Neuronal stem cell (in vitro differentiated cells): ENCODE measurements at regions not wholly inside any gene's neighbourhood (a gene's known extent, or its start where the extent isn't known, plus 50 kb on each side); places are given as distances from the start of the nearest gene placed in this dataset.

Experiments used
- DNase-seq: peaks from one replicate; pipeline ENCODE4 v3.0.0-alpha.2; 2013; ENCODE audit warnings: low spot score
- H2AFZ ChIP-seq: one replicate; pipeline ENCODE4 v1.6.1; 2013; ENCODE audit warnings: mild to moderate bottlenecking, low read length, inconsistent platforms
- H2AK5ac ChIP-seq: 2 replicates; pipeline ENCODE4 v1.6.1; 2013; ENCODE audit warnings: low read depth, mild to moderate bottlenecking, inconsistent platforms, low read length, moderate library complexity, mixed read lengths
- H2BK120ac ChIP-seq: 2 replicates; pipeline ENCODE4 v1.6.1; 2013; ENCODE audit warnings: low read depth, mild to moderate bottlenecking, inconsistent platforms, low read length, moderate library complexity, mixed read lengths
- H2BK12ac ChIP-seq: one replicate; pipeline ENCODE4 v1.6.1; 2013; ENCODE audit warnings: low read length, inconsistent platforms
- H2BK15ac ChIP-seq: 2 replicates; pipeline ENCODE4 v1.6.1; 2013; ENCODE audit warnings: mild to moderate bottlenecking, low read length, inconsistent platforms, mixed read lengths
- H2BK5ac ChIP-seq: one replicate; pipeline ENCODE4 v1.6.1; 2013; ENCODE audit warnings: inconsistent platforms, mild to moderate bottlenecking, low read length, moderate library complexity
- H3K14ac ChIP-seq: one replicate; pipeline ENCODE4 v1.6.1; 2013; ENCODE audit warnings: low read length, inconsistent platforms
- H3K18ac ChIP-seq: 2 replicates; pipeline ENCODE4 v1.6.1; 2013; ENCODE audit warnings: low read length, inconsistent platforms
- H3K23ac ChIP-seq: 2 replicates; pipeline ENCODE4 v1.6.1; 2013; ENCODE audit warnings: low read depth, mild to moderate bottlenecking, mixed read lengths, low read length, inconsistent platforms; ENCODE audit not compliant: poor library complexity
- H3K27ac ChIP-seq: replicated peaks from 3 replicates; pipeline ENCODE4 v1.5.1; 2013; ENCODE audit warnings: low read length, inconsistent platforms
- H3K27me3 ChIP-seq, 3 experiments: 2 replicates each; pipeline ENCODE4 v1.6.1; 2013; ENCODE audit warnings: low read length in 3 of 3, mild to moderate bottlenecking in 2 of 3, inconsistent platforms in 1 of 3, low read depth in 1 of 3, mixed read lengths in 1 of 3, moderate library complexity in 1 of 3; ENCODE audit not compliant: control insufficient read depth in 3 of 3, insufficient read depth in 3 of 3
- H3K36me3 ChIP-seq, 2 donors: replicated peaks in 1 of 2; 2 replicates each; pipeline ENCODE4 v1.6.1; 2013; ENCODE audit warnings: low read length in 2 of 2; ENCODE audit not compliant: control insufficient read depth in 2 of 2, insufficient read depth in 2 of 2
- H3K4ac ChIP-seq: 2 replicates; pipeline ENCODE4 v1.6.1; 2013; ENCODE audit warnings: inconsistent platforms, mild to moderate bottlenecking, low read length, moderate library complexity
- H3K4me1 ChIP-seq, 2 donors: 1 replicate in 1 of 2; 2 replicates in 1 of 2; pipeline ENCODE4 v1.6.1; 2013; ENCODE audit warnings: low read length in 2 of 2, low read depth in 1 of 2; ENCODE audit not compliant: control insufficient read depth in 2 of 2, insufficient read depth in 1 of 2
- H3K4me2 ChIP-seq: one replicate; pipeline ENCODE4 v1.6.1; 2013; ENCODE audit warnings: mild to moderate bottlenecking, low read length, inconsistent platforms; ENCODE audit not compliant: insufficient read depth, poor library complexity, severe bottlenecking
- H3K4me3 ChIP-seq, 2 donors: 2 replicates each; pipeline ENCODE4 v1.5.1; 2013; ENCODE audit warnings: low read length in 2 of 2, mild to moderate bottlenecking in 2 of 2, inconsistent platforms in 1 of 2, moderate library complexity in 1 of 2
- H3K79me1 ChIP-seq: one replicate; pipeline ENCODE4 v1.6.1; 2013; ENCODE audit warnings: low read depth, mild to moderate bottlenecking, inconsistent platforms, low read length, moderate library complexity
- H3K9ac ChIP-seq: one replicate; pipeline ENCODE4 v1.6.1; 2013; ENCODE audit warnings: mild to moderate bottlenecking, low read depth, low read length, inconsistent platforms; ENCODE audit not compliant: poor library complexity
- H3K9me3 ChIP-seq, 2 donors: replicated peaks in 1 of 2; 2 replicates each; pipeline versions ENCODE3 to v1.6.1; 2013; ENCODE audit warnings: low read length in 2 of 2, mild to moderate bottlenecking in 2 of 2, inconsistent platforms in 1 of 2, low read depth in 1 of 2, mixed read lengths in 1 of 2, moderate library complexity in 1 of 2; ENCODE audit not compliant: control insufficient read depth in 2 of 2, insufficient read depth in 1 of 2
- H4K8ac ChIP-seq: one replicate; pipeline ENCODE4 v1.6.1; 2013; ENCODE audit warnings: low read depth, mild to moderate bottlenecking, inconsistent platforms, low read length, moderate library complexity
- H4K91ac ChIP-seq: one replicate; pipeline ENCODE4 v1.6.1; 2013; ENCODE audit warnings: low read length, low read depth, mild to moderate bottlenecking, inconsistent platforms; ENCODE audit not compliant: poor library complexity
- WGBS, 2 donors: extraction: QIAGEN DNeasy Blood & Tissue Kit; methylation state at CpG; one replicate each; pipeline ENCODE4 v1.1.7; 2013; ENCODE audit warnings: missing lambda C conversion rate in 2 of 2, mixed read lengths in 1 of 2; ENCODE audit not compliant: insufficient read length in 2 of 2, insufficient replicate concordance in 1 of 2; ENCODE audit errors: extremely low coverage in 2 of 2; 5-methylcytosine and 5-hydroxymethylcytosine counted together

- H2AFZ ChIP-seq = no peak overlapping the region
- H4K91ac ChIP-seq = no peak overlapping the region
- no peak overlapping the region for H3K14ac ChIP-seq
- no peak overlapping the region for H3K4ac ChIP-seq
- H2BK12ac ChIP-seq = no peak overlapping the region
- H2AK5ac ChIP-seq = no peak overlapping the region
- no peak overlapping the region for H2BK15ac ChIP-seq
- H3K23ac ChIP-seq = no peak overlapping the region
- no peaks in the 10 kb centered on the region for H3K36me3 ChIP-seq
- H3K18ac ChIP-seq = no peak overlapping the region
- no peak overlapping the region for H3K4me3 ChIP-seq
- no peak overlapping the region for H3K4me2 ChIP-seq
- no peaks in the 10 kb centered on the region for H3K79me1 ChIP-seq
- WGBS, 2 donors = no CpG with 5 or more reads among the region's 2 CpGs
- H3K27me3 ChIP-seq = no peaks in the 10 kb centered on the region
- no peak overlapping the region for H3K27ac ChIP-seq
- no peak overlapping the region for H2BK120ac ChIP-seq
- H3K4me1 ChIP-seq = no peaks in the 10 kb centered on the region
- no peak overlapping the region for H2BK5ac ChIP-seq
- no peak overlapping the region for H3K9ac ChIP-seq
- no peaks in the 10 kb centered on the region for H3K9me3 ChIP-seq
- DNase-seq = no peak
- H4K8ac ChIP-seq = no peak overlapping the region
These were observed 290.6 kb upstream of the NAV3 start for GRCh38 chr12:77540097-77540496.

GRCh38 chr12:77537663-77538062 is 293.0 kb upstream of the NAV3 start:
- H4K91ac ChIP-seq = no peak overlapping the region
- H2BK5ac ChIP-seq = no peak overlapping the region
- no peak overlapping the region for H3K4ac ChIP-seq
- no peak overlapping the region for H3K9ac ChIP-seq
- no peak overlapping the region for H2AK5ac ChIP-seq
- no CpG with 5 or more reads among the region's 1 CpG for WGBS, 2 donors
- no peaks in the 10 kb centered on the region for H3K27me3 ChIP-seq
- no peak overlapping the region for H2BK12ac ChIP-seq
- no peaks in the 10 kb centered on the region for H3K9me3 ChIP-seq
- no peak overlapping the region for H3K18ac ChIP-seq
- no peak overlapping the region for H3K23ac ChIP-seq
- H4K8ac ChIP-seq = no peak overlapping the region
- H2AFZ ChIP-seq = no peak overlapping the region
- H2BK15ac ChIP-seq = no peak overlapping the region
- no peaks in the 10 kb centered on the region for H3K36me3 ChIP-seq
- no peak overlapping the region for H3K4me2 ChIP-seq
- H2BK120ac ChIP-seq = no peak overlapping the region
- no peaks in the 10 kb centered on the region for H3K79me1 ChIP-seq
- H3K4me1 ChIP-seq = no peaks in the 10 kb centered on the region
- H3K4me3 ChIP-seq = no peak overlapping the region
- H3K14ac ChIP-seq = no peak overlapping the region
- no peak overlapping the region for H3K27ac ChIP-seq
- DNase-seq = no peak

DNA sequence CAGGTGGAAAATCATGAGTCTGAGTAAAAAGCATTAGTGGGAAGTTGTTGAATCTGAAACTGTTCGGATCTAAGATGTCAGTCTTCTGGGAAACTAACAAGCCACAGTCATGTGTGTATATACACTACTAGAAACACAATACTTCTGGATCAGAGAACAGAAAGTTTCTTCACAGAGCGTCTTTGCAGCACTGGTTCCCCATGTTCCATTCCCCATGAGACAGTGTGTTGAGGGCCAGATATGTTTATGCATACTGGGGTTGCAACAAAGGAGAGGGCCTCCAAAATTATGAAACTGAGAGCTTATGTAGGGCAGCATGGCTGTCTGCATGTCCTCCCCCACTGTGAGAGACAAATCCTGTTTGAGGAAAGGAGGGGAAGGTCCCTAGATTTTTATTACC is 295.0 kb upstream of the NAV3 start:
- Histone ChIP-seq H4K91ac (no peak overlapping the region), H3K18ac (no peak overlapping the region), H3K9me3 (no peaks in the 10 kb centered on the region), H3K27me3 (no peaks in the 10 kb centered on the region), H3K23ac (no peak overlapping the region), H3K4me2 (no peak overlapping the region), H3K4me1 (no peaks in the 10 kb centered on the region), H3K79me1 (no peaks in the 10 kb centered on the region), H2BK12ac (no peak overlapping the region), H3K9ac (no peak overlapping the region), H2BK5ac (no peak overlapping the region), H4K8ac (no peak overlapping the region), H2BK15ac (no peak overlapping the region), H2AK5ac (no peak overlapping the region), H3K4ac (no peak overlapping the region), H2BK120ac (no peak overlapping the region), H3K27ac (no peak overlapping the region), H3K4me3 (no peak overlapping the region), H3K36me3 (no peaks in the 10 kb centered on the region), H2AFZ (peak overlapping the region; percentile 12), H3K14ac (no peak overlapping the region)
- WGBS, 2 donors = no CpG with 5 or more reads among the region's 2 CpGs
- DNase-seq = no peak

- Histone ChIP-seq H2AK5ac (no peak overlapping the region), H3K4me2 (no peak overlapping the region), H3K4me1 (no peaks in the 10 kb centered on the region), H3K23ac (no peak overlapping the region), H2BK12ac (no peak overlapping the region), H2BK5ac (no peak overlapping the region), H4K8ac (no peak overlapping the region), H3K14ac (no peak overlapping the region), H3K18ac (no peak overlapping the region), H2BK120ac (no peak overlapping the region), H2BK15ac (no peak overlapping the region), H3K79me1 (no peaks in the 10 kb centered on the region), H3K9me3 (no peaks in the 10 kb centered on the region), H3K27ac (no peak overlapping the region), H3K9ac (no peak overlapping the region), H3K27me3 (no peaks in the 10 kb centered on the region), H3K36me3 (no peaks in the 10 kb centered on the region), H3K4me3 (no peak overlapping the region), H3K4ac (no peak overlapping the region), H2AFZ (no peak overlapping the region), H4K91ac (no peak overlapping the region)
- no peak for DNase-seq
These were observed 298.8 kb upstream of the NAV3 start for GRCh38 chr12:77531912-77532311.
